K562 (cell line): ENCODE measurements at regions not wholly inside any gene's neighbourhood (a gene's known extent, or its start where the extent isn't known, plus 50 kb on each side); places are given as distances from the start of the nearest gene placed in this dataset.

Source experiments
- ATAC-seq: fragments of 200-7000 bp; cut with Tn5 transposase; 3 replicates; pipeline ENCODE4 v1.9.1; 2020; ENCODE audit warnings: moderate library complexity
- BruUV-seq: library from RNA; stranded (reverse); fragments of 400-500 nt; replicated peaks from 2 replicates; lab custom pipeline; 2021; lab: Mats Ljungman, UMichigan
- CTCF ChIA-PET: fragments of 300-600 bp; formaldehyde crosslinking; extraction: SDS; loops from one replicate; lab custom pipeline; 2021; ENCODE audit warnings: low intra/inter-chr PET ratio; lab: Yijun Ruan, JAX
- POLR2A ChIA-PET: fragments of 300-600, 350-650 bp; sonication (Branson Sonifier 250); formaldehyde crosslinking; extraction: SDS; loops from one replicate; lab custom pipeline; 2021; ENCODE audit warnings: antibody characterized with exemption, inconsistent platforms; lab: Yijun Ruan, JAX
- DNase-seq, 4 experiments: peaks; one replicate each; pipeline versions ENCODE4 v3.0.0 to v3.0.0-alpha.2; 2011 to 2018; ENCODE audit warnings: low spot score in 3 of 4, mixed read lengths in 3 of 4; ENCODE audit errors: extremely low read depth in 1 of 4
- FAIRE-seq: peaks from 2 replicates; lab custom pipeline; 2011; peaks lifted over from hg19 to GRCh38; lab: Jason Lieb, UNC
- H2AFZ ChIP-seq: 2 replicates; pipeline ENCODE4 v1.6.0; 2011; ENCODE audit warnings: low read depth, low read length, control low read depth, inconsistent platforms
- H3K27ac ChIP-seq: fragments of 200-600 bp; 3 replicates; pipeline ENCODE4 v1.8.0; 2011; ENCODE audit warnings: low read depth, mild to moderate bottlenecking, control low read depth, inconsistent platforms, low read length, moderate library complexity, mixed read lengths; ENCODE audit errors: extremely low read depth
- H3K27me3 ChIP-seq, 2 experiments: fragments of 300-600 bp in 1 of 2; 2 replicates in 1 of 2; 3 replicates in 1 of 2; pipeline versions ENCODE4 v1.6.0 to v1.8.0; 2011; ENCODE audit warnings: inconsistent platforms in 2 of 2, low read length in 2 of 2, mild to moderate bottlenecking in 1 of 2, mixed read lengths in 1 of 2, moderate library complexity in 1 of 2; ENCODE audit not compliant: control insufficient read depth in 2 of 2, insufficient read depth in 2 of 2
- H3K36me3 ChIP-seq: fragments of 300-600 bp; 3 replicates; pipeline ENCODE4 v1.8.0; 2011; ENCODE audit warnings: mild to moderate bottlenecking, low read length, inconsistent platforms; ENCODE audit not compliant: control insufficient read depth, insufficient read depth
- H3K4me1 ChIP-seq, 2 experiments: fragments of 200-600 bp in 1 of 2; replicated peaks in 1 of 2; 2 replicates in 1 of 2; 3 replicates in 1 of 2; pipeline versions ENCODE4 v1.5.1 to v1.8.0; 2011; ENCODE audit warnings: inconsistent platforms in 2 of 2, low read length in 2 of 2, mild to moderate bottlenecking in 1 of 2, mixed read lengths in 1 of 2, moderate library complexity in 1 of 2; ENCODE audit not compliant: control insufficient read depth in 2 of 2, insufficient read depth in 2 of 2
- H3K4me2 ChIP-seq: 2 replicates; pipeline ENCODE4 v1.6.1; 2011; ENCODE audit warnings: low read length, control low read depth, inconsistent platforms, mixed read lengths; ENCODE audit not compliant: insufficient read depth
- H3K4me3 ChIP-seq: fragments of 200-600 bp; sonication (generic), shearing (Covaris generic); 2 replicates; pipeline ENCODE4 v1.5.1; 2016; ENCODE audit warnings: control low read depth, inconsistent platforms
- H3K79me2 ChIP-seq: fragments of 200-600 bp; 3 replicates; pipeline ENCODE4 v1.8.0; 2011; ENCODE audit warnings: low read length, inconsistent platforms; ENCODE audit not compliant: control insufficient read depth, insufficient read depth
- H3K9ac ChIP-seq, 2 experiments: 2 replicates each; pipeline versions ENCODE4 v1.6.0 to v1.6.1; 2011; ENCODE audit warnings: low read depth in 2 of 2, low read length in 2 of 2, control low read depth in 1 of 2, inconsistent platforms in 1 of 2, mild to moderate bottlenecking in 1 of 2, mixed read lengths in 1 of 2; ENCODE audit not compliant: insufficient read depth in 1 of 2
- H3K9me1 ChIP-seq: one replicate; pipeline ENCODE4 v1.6.0; 2011; ENCODE audit warnings: inconsistent platforms, mild to moderate bottlenecking, low read length, moderate library complexity; ENCODE audit not compliant: control insufficient read depth, insufficient read depth
- H3K9me3 ChIP-seq: replicated peaks from 2 replicates; pipeline ENCODE4 v1.5.1; 2011; ENCODE audit warnings: low read depth, low read length, inconsistent platforms; ENCODE audit not compliant: control insufficient read depth, insufficient read depth
- H4K20me1 ChIP-seq: replicated peaks from 2 replicates; pipeline ENCODE4 v1.6.1; 2011; ENCODE audit warnings: low read length, inconsistent platforms, mixed read lengths; ENCODE audit not compliant: control insufficient read depth, insufficient read depth
- ATF7 ChIP-seq: fragments of 450-650 bp; IDR thresholded peaks from 2 replicates; pipeline ENCODE4 v1.7.1; 2014; ENCODE audit warnings: mild to moderate bottlenecking, moderate library complexity
- BRD9 ChIP-seq: fragments of 450-650 bp; IDR thresholded peaks from 2 replicates; pipeline ENCODE4 v1.6.1; 2018; ENCODE audit warnings: low read depth; ENCODE audit not compliant: partially characterized antibody
- CBX3 ChIP-seq, 2 experiments: IDR thresholded peaks; 1 replicate in 1 of 2; 2 replicates in 1 of 2; pipeline ENCODE4 v1.6.1; 2012; ENCODE audit warnings: inconsistent platforms in 2 of 2, low read length in 2 of 2, borderline replicate concordance in 1 of 2, control low read depth in 1 of 2
- CEBPG ChIP-seq, 3 experiments: fragments of 200-800 bp in 1 of 3; sonication (Bioruptor generic) in 1 of 3; sonication (generic) in 1 of 3; formaldehyde crosslinking in 1 of 3; IDR thresholded peaks in 2 of 3; conservative IDR thresholded peaks in 1 of 3; 2 replicates each; pipeline versions ENCODE4 v1.6.1 to v1.8.0; 2016 to 2022; ENCODE audit warnings: missing compliant biosample characterization in 2 of 3, missing genetic modification characterization in 2 of 3, mild to moderate bottlenecking in 1 of 3, missing genetic modification reagents in 1 of 3
- FOXK1 ChIP-seq: sonication (generic); formaldehyde crosslinking; IDR thresholded peaks from 2 replicates; pipeline ENCODE4 v1.8.0; 2022; ENCODE audit warnings: missing genetic modification reagents, mild to moderate bottlenecking, borderline replicate concordance
- HDAC1 ChIP-seq, 2 experiments: fragments of 450-650 bp; IDR thresholded peaks; 2 replicates each; pipeline ENCODE4 v1.6.1; 2016 to 2017; ENCODE audit warnings: inconsistent platforms in 1 of 2, mild to moderate bottlenecking in 1 of 2, moderate library complexity in 1 of 2
- ILK ChIP-seq: fragments of 450-650 bp; IDR thresholded peaks from 2 replicates; pipeline ENCODE4 v1.6.1; 2016; ENCODE audit warnings: missing genetic modification characterization, low read depth, mild to moderate bottlenecking, missing compliant biosample characterization, moderate library complexity, borderline replicate concordance
- KAT7 ChIP-seq: sonication (generic); formaldehyde crosslinking; IDR thresholded peaks from 2 replicates; pipeline ENCODE4 v1.8.0; 2022; ENCODE audit warnings: missing genetic modification reagents, mild to moderate bottlenecking, borderline replicate concordance
- KDM1A ChIP-seq, 2 experiments: fragments of 450-650 bp; IDR thresholded peaks; 2 replicates each; pipeline ENCODE4 v1.6.1; 2016; ENCODE audit warnings: mild to moderate bottlenecking in 2 of 2
- NCOA4 ChIP-seq: fragments of 450-650 bp; IDR thresholded peaks from 2 replicates; pipeline ENCODE4 v1.6.1; 2018; ENCODE audit warnings: mild to moderate bottlenecking; ENCODE audit not compliant: partially characterized antibody
- RBM34 ChIP-seq: fragments of 200-400 bp; formaldehyde crosslinking; IDR thresholded peaks from 2 replicates; pipeline ENCODE4 v1.6.1; 2018; ENCODE audit warnings: low read length, borderline replicate concordance; ENCODE audit not compliant: insufficient read depth
- SIN3A ChIP-seq, 2 experiments: fragments of 150-350 bp in 1 of 2; IDR thresholded peaks; 2 replicates each; pipeline ENCODE4 v1.6.1; 2011 to 2016; ENCODE audit warnings: borderline replicate concordance in 2 of 2, low read depth in 2 of 2, low read length in 2 of 2, mild to moderate bottlenecking in 2 of 2, moderate library complexity in 2 of 2; ENCODE audit not compliant: control insufficient read depth in 1 of 2
- ZNF384 ChIP-seq: IDR thresholded peaks from 2 replicates; pipeline ENCODE4 v1.6.1; 2012; ENCODE audit warnings: low read depth, low read length, improper control_type of control experiment
- ZNF444 ChIP-seq: fragments of 250-450 bp; sonication (Bioruptor Pico); IDR thresholded peaks from 2 replicates; pipeline ENCODE4 v1.4.0; 2020; ENCODE audit warnings: mild to moderate bottlenecking, moderate library complexity
- ZNF551 ChIP-seq: fragments of 250-450 bp; sonication (Bioruptor Pico); IDR thresholded peaks from 2 replicates; pipeline ENCODE4 v1.5.0; 2021; ENCODE audit warnings: mild to moderate bottlenecking, moderate library complexity
- ZNF584 ChIP-seq: fragments of 200-800 bp; sonication (Bioruptor generic); IDR thresholded peaks from 2 replicates; pipeline ENCODE4 v1.6.1; 2016; ENCODE audit warnings: low read depth, mild to moderate bottlenecking, missing genetic modification characterization, missing compliant biosample characterization
- ZNF77 ChIP-seq: fragments of 250-450 bp; sonication (Bioruptor Pico); IDR thresholded peaks from 2 replicates; pipeline ENCODE4 v1.5.0; 2020
- ZNF778 ChIP-seq: fragments of 450-650 bp; formaldehyde crosslinking; IDR thresholded peaks from 2 replicates; pipeline ENCODE4 v1.4.0; 2020; ENCODE audit warnings: mild to moderate bottlenecking, moderate library complexity
- WGBS: fragments of 100-300 bp; shearing (Covaris generic); methylation state at CpG from one replicate; pipeline ENCODE4 v1.1.6; 2016; ENCODE audit warnings: low coverage, mixed read lengths; ENCODE audit not compliant: insufficient coverage; ENCODE audit errors: missing lambda C conversion rate; 5-methylcytosine and 5-hydroxymethylcytosine counted together
- in situ Hi-C: fragments of 300-500 bp; cut with MboI; formaldehyde crosslinking; loops from 4 replicates; pipeline ENCODE4 v1.15.0; 2018; ENCODE audit warnings: inconsistent platforms, mixed read lengths
- intact Hi-C: fragments of 100-400 bp; cut with micrococcal nuclease; formaldehyde crosslinking; loops from 2 replicates; pipeline ENCODE4 v1.14.2; 2022
- TF ChIP-seq, protein P1 (sequence below): fragments of 450-650 bp; IDR thresholded peaks from 2 replicates; pipeline ENCODE4 v1.6.1; 2016; ENCODE audit warnings: antibody characterized with exemption
- TF ChIP-seq, protein P2 (sequence below): fragments of 450-650 bp; IDR thresholded peaks from 2 replicates; pipeline ENCODE4 v1.6.1; 2018; ENCODE audit not compliant: partially characterized antibody

DNA sequence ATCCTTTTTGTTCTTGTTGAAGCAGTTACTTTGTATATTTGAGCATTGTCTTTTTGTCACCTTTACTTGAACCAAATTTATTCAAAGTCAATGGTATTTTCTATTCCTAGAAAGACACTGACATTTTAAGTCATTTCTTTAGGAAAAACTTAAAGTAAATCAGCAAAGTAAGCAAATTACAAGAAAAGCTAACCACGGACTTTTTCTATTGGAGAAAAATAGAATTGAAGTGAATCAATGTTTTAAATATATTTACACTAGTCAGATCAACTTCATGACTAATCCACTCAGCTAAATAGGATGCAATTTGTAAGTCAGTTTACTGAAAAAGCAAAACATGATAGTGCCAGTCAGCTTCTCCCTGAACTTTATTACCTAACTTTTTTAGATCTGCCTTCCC lies 733.8 kb upstream of the ALCAM start:
- in situ Hi-C loops (no loop called here), intact Hi-C loops (no loop called here)
- 0% methylated on average over 1 of the region's 1 CpG for WGBS
- Histone ChIP-seq H3K9ac (no peak overlapping the region), H4K20me1 (no peaks in the 10 kb centered on the region), H3K4me1 (no peaks in the 10 kb centered on the region), H3K27ac (no peak overlapping the region), H3K27me3 (no peaks in the 10 kb centered on the region), H3K9me3 (no peaks in the 10 kb centered on the region)
- no peak for DNase-seq
- TF ChIP-seq ZNF551 (CRISPR knock-in tag), result no peak
- no peak for TF ChIP-seq ZNF584 (CRISPR knock-in tag)
- TF ChIP-seq FOXK1, result no peak
- no peak for TF ChIP-seq ZNF444 (CRISPR knock-in tag)
- TF ChIP-seq ILK (tag), result no peak
- TF ChIP-seq KAT7, result no peak
- TF ChIP-seq, protein P1, sequence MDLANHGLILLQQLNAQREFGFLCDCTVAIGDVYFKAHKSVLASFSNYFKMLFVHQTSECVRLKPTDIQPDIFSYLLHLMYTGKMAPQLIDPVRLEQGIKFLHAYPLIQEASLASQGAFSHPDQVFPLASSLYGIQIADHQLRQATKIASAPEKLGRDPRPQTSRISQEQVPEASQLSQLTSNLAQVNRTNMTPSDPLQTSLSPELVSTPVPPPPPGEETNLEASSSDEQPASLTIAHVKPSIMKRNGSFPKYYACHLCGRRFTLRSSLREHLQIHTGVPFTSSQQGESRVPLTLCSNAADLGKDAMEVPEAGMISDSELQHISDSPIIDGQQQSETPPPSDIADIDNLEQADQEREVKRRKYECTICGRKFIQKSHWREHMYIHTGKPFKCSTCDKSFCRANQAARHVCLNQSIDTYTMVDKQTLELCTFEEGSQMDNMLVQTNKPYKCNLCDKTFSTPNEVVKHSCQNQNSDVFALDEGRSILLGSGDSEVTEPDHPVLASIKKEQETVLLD, result no peak
- TF ChIP-seq HDAC1 (IDR thresholded peaks at IDR 0.05), result no peak
- TF ChIP-seq, protein P2, sequence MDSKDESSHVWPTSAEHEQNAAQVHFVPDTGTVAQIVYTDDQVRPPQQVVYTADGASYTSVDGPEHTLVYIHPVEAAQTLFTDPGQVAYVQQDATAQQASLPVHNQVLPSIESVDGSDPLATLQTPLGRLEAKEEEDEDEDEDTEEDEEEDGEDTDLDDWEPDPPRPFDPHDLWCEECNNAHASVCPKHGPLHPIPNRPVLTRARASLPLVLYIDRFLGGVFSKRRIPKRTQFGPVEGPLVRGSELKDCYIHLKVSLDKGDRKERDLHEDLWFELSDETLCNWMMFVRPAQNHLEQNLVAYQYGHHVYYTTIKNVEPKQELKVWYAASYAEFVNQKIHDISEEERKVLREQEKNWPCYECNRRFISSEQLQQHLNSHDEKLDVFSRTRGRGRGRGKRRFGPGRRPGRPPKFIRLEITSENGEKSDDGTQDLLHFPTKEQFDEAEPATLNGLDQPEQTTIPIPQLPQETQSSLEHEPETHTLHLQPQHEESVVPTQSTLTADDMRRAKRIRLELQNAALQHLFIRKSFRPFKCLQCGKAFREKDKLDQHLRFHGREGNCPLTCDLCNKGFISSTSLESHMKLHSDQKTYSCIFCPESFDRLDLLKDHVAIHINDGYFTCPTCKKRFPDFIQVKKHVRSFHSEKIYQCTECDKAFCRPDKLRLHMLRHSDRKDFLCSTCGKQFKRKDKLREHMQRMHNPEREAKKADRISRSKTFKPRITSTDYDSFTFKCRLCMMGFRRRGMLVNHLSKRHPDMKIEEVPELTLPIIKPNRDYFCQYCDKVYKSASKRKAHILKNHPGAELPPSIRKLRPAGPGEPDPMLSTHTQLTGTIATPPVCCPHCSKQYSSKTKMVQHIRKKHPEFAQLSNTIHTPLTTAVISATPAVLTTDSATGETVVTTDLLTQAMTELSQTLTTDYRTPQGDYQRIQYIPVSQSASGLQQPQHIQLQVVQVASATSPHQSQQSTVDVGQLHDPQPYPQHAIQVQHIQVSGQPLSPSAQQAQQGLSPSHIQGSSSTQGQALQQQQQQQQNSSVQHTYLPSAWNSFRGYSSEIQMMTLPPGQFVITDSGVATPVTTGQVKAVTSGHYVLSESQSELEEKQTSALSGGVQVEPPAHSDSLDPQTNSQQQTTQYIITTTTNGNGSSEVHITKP, result no peak
- TF ChIP-seq CBX3 (IDR thresholded peaks at IDR 0.05; ENCODE audit: borderline replicate concordance in 1 of 2, low read length in 2 of 2), result no peak
- TF ChIP-seq KDM1A (IDR thresholded peaks at IDR 0.05), result no peak
- TF ChIP-seq ZNF384, result no peak
- no peak for TF ChIP-seq ATF7
- TF ChIP-seq BRD9, result no peak
- no peak for TF ChIP-seq ZNF77 (CRISPR knock-in tag)
- TF ChIP-seq ZNF778 (CRISPR knock-in tag), result no peak
- no peak for TF ChIP-seq SIN3A (IDR thresholded peaks at IDR 0.05; ENCODE audit: borderline replicate concordance in 2 of 2, control insufficient read depth in 1 of 2, low read depth in 2 of 2, low read length in 2 of 2)
- TF ChIP-seq CEBPG (CRISPR knock-in tag; IDR thresholded peaks at IDR 0.05), result no peak
- no peak for TF ChIP-seq CEBPG (tag; conservative IDR thresholded peaks at IDR 0.05 in 1 of 2, IDR thresholded peaks at IDR 0.05 in 1 of 2)
- no peak for TF ChIP-seq RBM34
- no peak for TF ChIP-seq NCOA4
- TF ChIP-seq, all 486 proteins: peak for 0
- Histone ChIP-seq H3K4me2 (no peak overlapping the region), H2AFZ (no peak overlapping the region), H3K4me3 (no peak overlapping the region), H3K9me1 (no peaks in the 10 kb centered on the region), H3K36me3 (no peaks in the 10 kb centered on the region), H3K79me2 (no peaks in the 10 kb centered on the region)
- ChIA-PET POLR2A (no interaction called here), CTCF (no interaction called here)
- ATAC-seq, result no peak
- FAIRE-seq, result no peak
- no TSS peak for BruUV-seq
